ENCODE measurements at regions not wholly inside any gene's neighbourhood (a gene's known extent, or its start where the extent isn't known, plus 50 kb on each side); places are given as distances from the start of the nearest gene placed in this dataset.

DNA sequence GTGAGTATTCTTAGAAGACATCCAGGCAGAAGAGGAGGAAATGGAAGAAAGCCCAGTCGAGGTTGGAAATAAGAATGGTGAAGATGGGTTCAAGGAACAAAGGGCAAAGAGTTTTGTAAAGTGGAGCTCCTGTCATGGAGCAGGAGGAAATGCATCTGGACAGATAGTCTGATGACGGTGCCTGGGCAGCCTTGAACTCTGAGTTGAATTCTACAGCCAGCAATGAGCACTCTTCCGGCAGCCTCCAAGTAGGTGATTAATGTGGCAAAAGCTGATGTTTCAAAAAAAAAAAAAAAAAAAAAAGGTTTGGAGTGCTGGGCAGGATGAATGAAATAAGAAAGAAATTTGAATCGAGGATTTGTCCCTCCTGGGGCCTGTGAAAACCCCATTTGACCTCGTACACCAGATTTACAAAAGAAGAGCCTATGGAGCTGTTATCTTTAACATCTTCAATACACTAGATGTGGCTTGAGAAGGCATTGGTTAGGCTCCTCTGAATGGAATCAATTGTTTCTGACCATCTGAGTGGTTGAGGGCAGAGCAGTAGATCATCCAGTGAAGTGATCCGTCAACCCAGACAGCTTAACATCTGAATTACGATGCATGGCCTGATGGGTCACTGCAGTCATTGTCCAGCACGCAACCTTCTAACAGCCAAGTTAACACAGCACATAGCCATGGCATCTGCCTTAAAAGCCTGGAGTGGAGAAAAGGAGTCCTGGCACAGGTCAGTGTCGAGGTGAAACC is 449.7 kb downstream of the TXNL1 start:
- TF ChIP-seq POLR2A (IDR thresholded peaks at IDR 0.05) (no peak), CTCF (IDR thresholded peaks at IDR 0.05 in 4 of 5, conservative IDR thresholded peaks at IDR 0.05 in 1 of 5) (no peak)

Data from gastrocnemius medialis (tissue), 4 donors.